GOT3 (cell line): ENCODE measurements at regions not wholly inside any gene's neighbourhood (a gene's known extent, or its start where the extent isn't known, plus 50 kb on each side); places are given as distances from the start of the nearest gene placed in this dataset.

ENCODE experiments used
- DNase-seq: peaks from one replicate; lab custom pipeline; 2025; ENCODE audit warnings: mixed read lengths; lab: John Stamatoyannopoulos, UW

GRCh38 chr5:93275376-93275775 lies 305.6 kb downstream of the NR2F1-AS1 start:
- no peak for DNase-seq

GRCh38 chr5:93274291-93274690 lies 306.7 kb downstream of the NR2F1-AS1 start:
- DNase-seq = no peak

- no peak for DNase-seq
Observed at GRCh38 chr5:93273176-93273575, 307.8 kb downstream of the NR2F1-AS1 start.

- no peak for DNase-seq
Observed at GRCh38 chr5:93272108-93272507, 308.9 kb downstream of the NR2F1-AS1 start.

- no peak for DNase-seq
Observed at GRCh38 chr5:93267736-93268135, 313.3 kb downstream of the NR2F1-AS1 start.

- DNase-seq = no peak
Observed at GRCh38 chr5:93267276-93267675, 313.7 kb downstream of the NR2F1-AS1 start.

- no peak for DNase-seq
Observed at GRCh38 chr5:93257616-93258015, 323.4 kb downstream of the NR2F1-AS1 start.

GRCh38 chr5:93255796-93256195 lies 325.2 kb downstream of the NR2F1-AS1 start:
- DNase-seq = no peak

GRCh38 chr5:93252165-93252564 lies 328.9 kb downstream of the NR2F1-AS1 start:
- no peak for DNase-seq

GRCh38 chr5:93251347-93251746 lies 329.7 kb downstream of the NR2F1-AS1 start:
- DNase-seq = no peak

- DNase-seq = no peak
Observed at GRCh38 chr5:93250424-93250823, 330.6 kb downstream of the NR2F1-AS1 start.

- DNase-seq = no peak
Observed at GRCh38 chr5:93249651-93250289, 331.2 kb downstream of the NR2F1-AS1 start.

GRCh38 chr5:93247105-93247504 lies 333.9 kb downstream of the NR2F1-AS1 start:
- DNase-seq = no peak

- DNase-seq = no peak
Observed at GRCh38 chr5:93246090-93246855, 334.7 kb downstream of the NR2F1-AS1 start.

GRCh38 chr5:93245226-93245625 lies 335.8 kb downstream of the NR2F1-AS1 start:
- DNase-seq = no peak

- no peak for DNase-seq
Observed at GRCh38 chr5:93243481-93243880, 337.5 kb downstream of the NR2F1-AS1 start.

- no peak for DNase-seq
Observed at GRCh38 chr5:93240228-93240834, 340.7 kb downstream of the NR2F1-AS1 start.

GRCh38 chr5:93236807-93237421 lies 344.1 kb downstream of the NR2F1-AS1 start:
- DNase-seq = no peak

- no peak for DNase-seq
Observed at GRCh38 chr5:93235761-93236160, 345.3 kb downstream of the NR2F1-AS1 start.

- DNase-seq = no peak
Observed at GRCh38 chr5:93226202-93226735, 354.8 kb downstream of the NR2F1-AS1 start.

GRCh38 chr5:93225748-93226147 lies 355.3 kb downstream of the NR2F1-AS1 start:
- DNase-seq = no peak

- DNase-seq = no peak
Observed at GRCh38 chr5:93224624-93225023, 356.4 kb downstream of the NR2F1-AS1 start.
